OCI-M1 (cell line): ENCODE measurements at regions not wholly inside any gene's neighbourhood (a gene's known extent, or its start where the extent isn't known, plus 50 kb on each side); places are given as distances from the start of the nearest gene placed in this dataset.

Experiments used
- DNase-seq: peaks from one replicate; lab custom pipeline; 2025; lab: John Stamatoyannopoulos, UW

DNA sequence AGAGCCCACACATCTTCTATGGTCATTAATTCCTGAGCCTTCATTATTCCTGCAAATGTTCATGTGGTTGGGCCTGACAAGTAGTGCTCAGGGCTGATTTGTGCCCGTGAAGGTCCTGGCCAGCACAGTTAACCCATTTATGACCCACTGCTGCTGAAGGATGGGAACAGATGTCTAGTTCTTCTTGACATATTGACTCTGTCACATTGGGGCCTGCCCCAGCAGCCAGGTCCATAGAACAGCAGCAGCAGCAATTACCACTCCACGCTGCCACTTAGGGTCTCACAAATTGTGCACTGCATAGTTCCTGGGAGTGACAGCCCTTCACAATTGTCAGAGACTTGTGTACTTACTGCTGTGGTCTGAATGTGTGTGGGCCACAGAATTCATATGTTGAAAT is 442.3 kb upstream of the RGPD4 start:
- no peak for DNase-seq

DNA sequence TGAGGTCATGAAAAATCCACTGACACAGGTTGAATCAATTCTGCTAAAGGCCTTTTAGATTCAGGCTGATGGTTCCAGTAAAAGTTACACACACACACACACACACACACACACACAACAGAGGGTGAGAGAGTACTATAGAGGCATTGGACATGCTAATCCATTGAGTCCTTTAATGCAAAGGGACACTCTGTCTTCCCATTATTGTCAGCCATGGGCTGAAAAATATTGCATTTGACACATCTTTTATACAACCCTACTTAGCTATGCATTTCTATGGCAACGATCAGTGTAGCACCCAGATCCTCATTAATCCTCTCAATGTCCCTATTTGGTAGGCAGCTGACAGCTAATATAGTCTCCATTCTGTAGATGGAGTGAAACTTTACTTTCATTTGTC is 440.8 kb upstream of the RGPD4 start:
- no peak for DNase-seq

DNA sequence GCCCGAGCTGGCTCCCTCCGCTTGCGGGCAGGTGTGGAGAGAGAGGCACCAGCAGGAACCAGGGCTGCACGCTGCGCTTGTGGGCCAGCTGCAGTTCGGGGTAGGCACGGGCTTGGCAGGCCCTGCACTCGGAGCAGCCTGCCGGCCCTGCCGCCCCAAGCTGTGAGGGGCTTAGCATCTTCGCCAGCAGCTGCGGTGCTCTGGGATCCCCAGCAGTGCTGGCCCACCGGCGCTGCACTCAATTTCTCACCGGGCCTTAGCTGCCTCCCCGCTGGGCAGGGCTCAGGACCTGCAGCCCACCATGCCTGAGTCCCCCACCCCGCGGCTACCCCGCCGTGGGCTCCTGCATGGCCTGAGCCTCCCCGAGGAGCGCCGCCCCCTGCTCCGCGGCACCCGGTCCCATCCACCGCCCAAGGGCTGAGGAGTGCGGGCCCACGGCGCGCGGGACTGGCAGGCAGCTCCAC is 434.4 kb upstream of the RGPD4 start:
- no peak for DNase-seq

DNA sequence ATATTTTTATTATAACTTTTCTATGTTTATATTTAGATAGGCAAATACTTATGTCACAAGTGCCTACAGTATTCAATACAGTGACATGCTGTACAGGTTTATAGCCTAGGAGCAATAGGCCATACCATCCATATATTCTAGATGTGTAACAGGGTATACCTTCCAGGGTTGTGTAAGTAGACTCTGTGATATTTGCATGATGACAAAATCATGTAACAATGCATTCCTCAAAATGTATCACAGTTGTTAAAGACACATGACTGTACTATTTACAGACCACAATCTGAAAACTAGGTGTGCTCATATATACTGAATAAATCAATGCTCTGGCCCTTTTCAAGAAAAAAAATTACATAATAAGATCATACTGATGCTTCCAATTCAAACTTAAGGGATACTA is 433.2 kb upstream of the RGPD4 start:
- DNase-seq, result no peak

DNA sequence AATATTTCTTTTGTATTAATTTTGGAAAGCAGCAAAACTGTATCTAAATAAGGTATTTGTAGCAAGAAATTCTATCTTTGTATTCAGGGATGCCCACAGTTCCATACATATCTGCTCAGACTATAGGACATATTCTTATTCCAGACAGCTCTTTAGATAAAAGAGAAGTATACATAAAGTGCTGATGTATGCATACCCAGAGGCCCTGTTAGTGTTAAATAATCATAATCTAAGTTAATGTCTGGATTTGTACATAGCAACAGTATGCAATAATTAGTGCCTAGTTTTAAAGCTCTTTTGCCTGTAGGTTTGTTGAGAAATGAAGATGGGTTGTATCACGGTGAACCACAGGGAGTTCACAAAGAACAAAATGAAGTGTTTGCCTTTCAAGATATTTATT is 428.0 kb upstream of the RGPD4 start:
- no peak for DNase-seq

DNA sequence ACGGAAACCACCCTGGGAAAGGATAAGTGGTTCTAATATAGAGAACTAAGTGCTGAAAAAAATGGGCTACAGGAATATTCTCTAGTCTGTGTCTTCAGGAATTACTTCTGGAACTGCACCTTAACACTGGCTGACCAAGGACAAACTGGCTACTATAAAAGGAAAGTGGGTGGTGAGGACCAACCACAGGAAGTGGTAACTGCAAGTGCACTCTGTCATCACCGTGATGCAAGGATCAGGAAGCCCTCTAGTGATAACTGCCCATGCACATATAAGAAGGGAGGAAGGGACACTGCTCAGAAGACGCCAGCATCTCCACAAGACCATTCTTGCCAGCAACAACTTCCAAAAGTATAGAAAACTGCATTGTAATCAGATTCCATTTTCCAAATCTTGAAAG is 424.4 kb upstream of the RGPD4 start:
- DNase-seq, result peak; percentile 36

DNA sequence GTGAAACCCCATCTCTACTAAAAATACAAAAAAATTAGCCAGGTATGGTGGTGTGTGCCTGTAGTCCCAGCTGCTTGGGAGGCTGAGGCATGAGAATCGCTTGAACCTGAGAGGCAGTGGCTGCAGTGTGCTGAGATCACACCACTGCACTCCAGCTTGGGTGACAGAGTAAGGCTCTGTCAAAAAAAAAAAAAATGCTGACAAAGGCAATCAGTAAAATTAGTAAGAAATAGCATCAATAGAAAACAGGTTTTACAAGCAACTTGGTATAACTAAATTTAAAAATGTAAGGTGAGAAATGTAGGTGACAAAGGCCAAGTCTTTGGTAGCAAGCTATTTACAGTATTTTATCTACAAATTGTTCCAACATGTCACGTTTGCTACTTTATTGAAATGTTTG is 421.4 kb upstream of the RGPD4 start:
- no peak for DNase-seq

DNA sequence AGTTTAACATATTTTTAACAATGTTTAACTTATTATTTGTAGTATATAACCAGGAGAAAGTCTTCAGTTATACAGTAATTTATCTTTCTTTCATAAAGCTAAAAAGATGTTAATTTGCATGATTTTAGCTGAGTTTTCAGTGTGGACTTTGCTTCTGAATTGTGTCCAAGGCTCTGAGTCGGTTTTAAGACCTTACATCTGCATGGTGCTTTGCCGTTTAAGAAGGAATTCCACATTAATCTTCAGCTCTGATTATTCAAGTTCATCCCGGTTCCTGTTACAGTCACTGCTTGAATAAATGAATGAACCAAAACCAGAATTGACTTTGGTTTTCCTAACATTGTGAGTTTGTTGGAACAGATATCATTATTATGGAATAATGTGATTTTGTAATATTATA is 419.7 kb upstream of the RGPD4 start:
- no peak for DNase-seq

DNA sequence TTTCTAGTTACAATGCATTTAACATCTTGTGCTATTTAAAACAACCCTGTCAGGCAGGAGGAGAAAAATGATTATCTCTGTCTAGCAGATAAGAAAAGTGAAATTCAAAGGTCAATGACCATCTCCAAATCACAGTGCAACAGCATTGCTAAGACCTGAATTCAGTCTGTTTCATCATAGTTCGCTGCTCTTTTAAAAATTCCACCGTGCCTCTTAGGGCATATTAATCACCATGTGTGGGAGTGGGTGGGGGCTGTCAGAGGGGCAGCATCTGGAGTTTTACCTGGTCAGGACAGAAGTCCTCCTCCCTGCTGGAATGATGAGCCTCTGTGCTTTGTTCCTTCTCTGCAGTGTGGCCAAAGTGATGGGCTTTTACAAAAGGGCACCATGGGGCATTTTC is 418.7 kb upstream of the RGPD4 start:
- no peak for DNase-seq

DNA sequence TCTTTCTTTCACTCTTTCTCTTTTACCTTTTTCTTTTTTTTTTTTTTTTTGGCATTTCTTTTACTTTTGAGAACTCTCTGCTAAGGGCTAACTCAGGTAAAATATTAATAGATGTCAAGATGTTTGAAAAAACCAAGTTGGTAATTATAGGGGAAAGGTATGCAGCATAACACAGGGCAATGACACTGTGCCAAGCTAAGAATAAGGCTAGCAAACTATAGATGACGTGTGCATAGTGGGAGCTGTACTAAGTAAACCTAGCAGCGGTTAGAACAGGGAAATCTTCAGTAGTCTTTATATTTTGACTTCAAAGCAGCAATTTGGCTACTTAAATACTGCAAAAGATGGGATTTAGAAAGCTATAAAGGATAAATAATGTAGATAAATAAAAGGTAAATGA is 415.4 kb upstream of the RGPD4 start:
- DNase-seq, result no peak

DNA sequence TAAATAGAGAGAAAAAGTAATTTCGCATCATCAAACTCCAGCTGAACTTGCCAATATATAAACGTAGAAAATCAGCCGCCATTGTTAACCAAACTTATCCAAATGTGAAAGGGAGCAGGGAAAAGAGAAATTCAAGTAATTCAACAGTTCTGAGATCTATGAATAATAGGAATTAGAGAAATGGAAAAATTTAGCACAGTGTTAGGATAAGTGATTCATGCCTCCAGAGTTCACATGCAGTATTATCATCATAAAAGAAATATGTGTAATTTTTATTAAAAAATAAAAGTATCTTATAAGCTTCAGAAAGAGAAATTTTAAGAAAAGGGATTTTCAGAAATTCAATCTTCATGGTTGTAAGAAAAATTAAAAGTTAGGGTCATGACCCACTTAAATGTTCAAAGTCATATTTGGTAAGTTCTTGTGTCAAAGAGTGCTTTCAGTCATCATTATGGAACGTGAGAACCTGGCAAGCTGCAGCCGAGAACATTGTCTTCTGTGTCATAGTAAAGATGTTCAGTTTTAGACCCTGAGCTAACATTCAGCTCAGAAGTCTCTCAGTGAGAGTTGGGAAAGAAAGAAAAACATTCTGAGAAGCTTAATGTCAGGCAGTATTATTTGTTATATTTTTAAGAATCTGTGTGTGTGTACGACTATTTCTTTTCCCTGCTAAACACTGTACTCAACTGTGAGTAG is 414.3 kb upstream of the RGPD4 start:
- DNase-seq, result no peak

DNA sequence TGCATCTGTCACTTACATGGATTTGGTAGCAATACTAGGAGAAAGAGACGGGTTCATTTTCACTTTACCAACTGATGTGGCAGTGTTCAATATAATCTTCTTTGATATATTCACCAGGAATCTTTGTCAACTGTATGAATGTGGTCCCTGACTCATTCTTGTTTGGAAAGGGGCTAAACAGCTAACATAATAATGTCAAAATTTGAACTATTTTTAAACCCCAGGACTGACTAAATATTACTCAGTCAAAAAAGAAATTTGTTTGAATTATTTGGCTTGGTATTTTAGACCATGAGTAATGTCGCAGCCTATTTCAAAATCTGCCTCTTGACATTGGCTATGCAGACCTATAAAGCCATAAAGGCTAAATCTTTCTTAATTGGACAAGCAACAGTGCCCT is 413.7 kb upstream of the RGPD4 start:
- DNase-seq, result no peak

DNA sequence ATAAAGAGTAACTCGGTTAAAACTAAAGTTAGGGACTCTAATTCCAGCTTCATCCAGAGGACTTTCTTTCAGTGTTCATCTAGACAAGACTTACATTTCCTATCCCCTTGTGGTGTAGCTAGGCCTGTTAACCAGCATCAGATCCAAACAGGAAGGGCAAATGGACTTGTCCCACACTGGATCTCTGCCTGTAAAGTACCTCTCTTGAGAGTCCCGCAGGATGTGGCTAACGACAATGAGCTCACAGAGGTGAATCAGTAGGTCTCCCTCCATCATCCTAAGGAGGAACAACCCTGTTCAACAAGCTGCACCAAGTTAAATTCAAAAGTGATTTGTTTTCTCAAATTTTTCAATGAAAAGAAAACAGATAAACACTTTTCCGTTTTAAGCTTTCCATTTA is 412.3 kb upstream of the RGPD4 start:
- DNase-seq, result no peak

DNA sequence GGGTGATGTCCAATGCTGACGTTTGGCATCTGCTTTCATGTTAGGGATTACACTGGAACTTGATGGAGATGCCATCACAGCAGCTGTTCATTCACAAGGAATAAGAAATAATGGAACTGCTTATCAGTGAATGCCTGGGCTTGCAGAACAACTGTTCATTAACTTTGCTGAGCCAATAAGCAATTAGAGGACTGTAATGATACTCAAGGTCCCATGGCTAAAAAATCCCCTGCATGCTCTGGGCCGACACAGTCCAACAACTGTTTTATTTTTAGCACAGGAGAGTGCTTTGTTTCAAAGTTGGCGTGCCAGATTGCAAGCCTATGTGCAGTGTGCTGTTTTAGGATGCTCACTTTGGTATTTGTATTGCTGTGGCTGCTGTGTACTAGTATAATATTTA is 408.0 kb upstream of the RGPD4 start:
- no peak for DNase-seq

DNA sequence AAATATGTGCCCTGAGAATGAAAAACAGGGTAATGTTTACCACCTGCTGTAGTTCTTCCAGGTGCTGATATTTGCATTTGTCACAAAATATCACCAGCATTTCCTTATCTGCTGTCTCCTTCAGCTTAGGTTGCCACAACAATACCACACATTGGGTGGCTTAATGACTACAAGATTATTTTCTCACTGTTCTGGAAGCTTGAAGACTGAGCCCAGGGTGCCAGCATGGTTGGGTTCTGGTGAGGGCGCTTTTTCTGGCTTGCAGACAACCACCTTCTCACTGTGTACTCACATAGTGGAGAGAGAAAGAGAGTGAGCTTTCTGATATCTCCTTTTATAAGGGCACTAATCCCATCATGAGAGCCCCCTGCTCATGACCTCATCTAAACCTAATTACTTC is 407.5 kb upstream of the RGPD4 start:
- DNase-seq, result no peak

DNA sequence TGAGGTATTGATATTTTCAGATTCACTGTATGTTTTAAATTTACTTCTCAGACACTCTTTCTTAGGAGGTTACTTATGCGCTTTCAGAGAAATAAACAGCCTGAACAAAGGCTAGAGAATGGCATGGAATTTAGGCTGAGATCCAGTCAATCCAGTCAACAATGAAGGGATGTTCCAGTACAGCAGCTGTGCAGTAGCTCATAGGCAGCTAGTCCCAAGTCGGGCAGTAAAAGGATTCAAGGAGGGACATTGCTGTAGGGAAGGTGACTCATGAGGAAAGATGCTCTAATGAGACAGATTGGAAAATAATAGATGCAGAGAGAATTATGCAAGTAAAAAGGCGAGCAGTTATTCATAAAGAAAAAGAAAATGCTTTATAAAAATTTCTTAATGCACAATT is 397.9 kb upstream of the RGPD4 start:
- no peak for DNase-seq

DNA sequence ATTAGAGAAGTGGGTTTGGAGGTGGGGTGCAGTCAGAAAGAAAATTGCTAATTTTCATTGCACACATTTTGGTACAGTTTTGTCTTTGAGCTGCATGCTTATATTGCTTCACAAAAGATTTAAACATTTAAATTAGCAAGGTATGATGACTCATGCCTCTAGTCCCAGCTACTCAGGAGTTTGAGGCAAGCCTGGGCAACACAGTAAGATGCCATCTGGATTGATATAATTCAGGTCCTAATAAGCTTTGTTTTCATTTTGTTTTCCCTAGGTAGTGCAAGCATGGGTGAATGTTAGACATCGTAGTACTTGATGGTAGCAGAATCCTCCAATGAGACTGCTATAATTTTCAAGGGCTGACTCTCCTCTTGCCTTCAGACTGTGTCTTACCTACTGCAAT is 396.7 kb upstream of the RGPD4 start:
- DNase-seq, result no peak

DNA sequence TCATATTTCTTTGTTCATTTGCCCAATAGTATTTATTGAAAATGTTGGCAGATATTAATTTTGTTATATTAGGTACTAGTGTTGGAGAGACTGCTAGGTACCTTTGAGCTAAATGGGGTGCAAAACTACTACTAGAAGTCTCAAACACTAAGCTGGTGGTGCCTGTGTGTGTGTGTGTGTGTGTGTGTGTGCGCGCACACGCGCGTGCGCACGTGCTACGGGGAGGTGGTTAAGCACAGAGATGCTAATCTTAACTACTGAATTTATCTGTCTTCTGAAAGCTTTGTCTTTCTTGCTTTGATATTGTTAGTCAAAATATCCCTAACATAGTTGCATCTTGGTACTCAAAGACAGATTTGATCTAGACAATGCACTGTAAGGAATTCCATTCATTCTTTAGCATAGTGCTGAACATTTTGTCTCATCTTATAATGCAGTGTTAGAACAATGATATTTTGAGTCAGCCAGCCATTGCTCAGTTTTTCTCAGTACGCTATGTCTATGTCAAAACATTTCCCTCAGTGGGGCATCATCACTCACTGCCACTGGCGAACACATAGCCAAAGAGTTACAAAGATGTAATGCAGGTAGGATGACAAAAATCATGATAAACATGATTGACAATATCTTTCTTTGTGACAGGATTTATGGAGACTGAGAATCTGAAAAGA is 396.0 kb upstream of the RGPD4 start:
- DNase-seq, result no peak

DNA sequence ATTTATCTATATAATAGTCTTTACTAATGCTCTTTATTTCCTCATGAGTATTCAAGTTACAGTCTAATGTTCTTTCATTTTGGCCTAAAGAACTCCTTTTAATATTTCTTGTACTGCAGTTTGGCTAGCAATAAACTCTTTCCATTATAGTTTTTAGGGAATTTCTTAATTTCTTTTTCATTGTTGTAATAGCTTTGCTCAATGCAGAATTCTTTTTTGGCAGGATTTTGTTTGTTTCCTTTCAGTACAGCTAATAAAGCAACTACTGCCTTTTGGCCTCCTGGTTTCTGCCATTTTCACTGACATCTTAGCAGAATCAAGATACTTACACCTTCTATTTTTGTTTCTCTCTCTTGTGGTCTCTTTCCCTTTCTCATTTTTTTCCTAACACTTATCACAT is 390.4 kb upstream of the RGPD4 start:
- DNase-seq, result no peak

DNA sequence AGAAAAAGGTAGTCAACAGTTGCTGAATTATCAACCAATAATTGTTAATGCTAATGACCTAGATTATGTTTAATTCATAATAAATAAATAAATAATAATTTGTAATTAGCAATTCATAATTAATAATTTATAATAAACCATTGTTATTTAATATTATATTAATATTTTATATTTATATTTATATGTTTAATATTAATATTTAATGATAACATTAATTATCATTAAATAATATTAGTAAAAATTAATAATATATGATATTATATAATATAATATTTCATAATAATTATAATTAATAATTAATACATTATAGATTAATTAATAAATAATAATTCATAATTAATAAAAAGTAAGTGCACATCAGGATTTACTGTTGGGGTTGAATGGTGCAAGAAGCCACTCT is 389.4 kb upstream of the RGPD4 start:
- DNase-seq, result no peak

DNA sequence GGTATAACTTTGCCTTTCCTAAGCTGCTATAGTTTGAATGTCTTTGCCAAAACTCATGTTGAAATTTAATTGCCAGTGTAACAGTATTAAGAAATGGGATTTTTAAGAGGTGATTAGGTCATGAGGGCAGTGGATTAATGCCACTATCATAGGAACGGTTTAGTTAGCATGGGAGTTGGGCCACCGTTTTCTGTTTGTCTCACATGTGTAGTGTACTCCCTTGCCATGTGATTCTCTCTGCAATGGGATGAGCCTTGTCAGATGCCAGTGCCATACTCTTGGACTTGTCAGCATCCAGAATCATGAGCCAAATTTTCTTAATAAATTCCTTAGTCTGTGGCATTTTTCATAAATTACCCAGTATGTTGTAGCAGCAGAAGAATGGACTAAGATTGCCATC is 388.9 kb upstream of the RGPD4 start:
- no peak for DNase-seq

DNA sequence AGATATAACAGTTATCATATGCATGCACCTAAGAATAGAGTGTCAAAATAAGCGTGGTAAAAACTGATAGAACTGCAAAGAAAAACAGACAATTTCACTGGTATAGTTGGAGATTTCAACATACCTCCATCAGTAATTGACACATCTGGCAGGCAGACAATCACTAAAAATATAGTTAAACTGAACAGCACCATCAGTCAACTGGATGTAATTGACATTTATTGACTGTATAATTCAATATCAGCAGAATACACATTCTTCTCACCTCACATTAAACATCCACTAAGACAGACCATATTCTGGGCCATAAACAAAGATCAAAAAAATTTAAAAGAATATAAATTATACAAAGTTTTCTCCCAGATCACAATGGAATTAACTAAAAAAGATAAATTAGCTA is 378.5 kb upstream of the RGPD4 start:
- DNase-seq, result no peak

DNA sequence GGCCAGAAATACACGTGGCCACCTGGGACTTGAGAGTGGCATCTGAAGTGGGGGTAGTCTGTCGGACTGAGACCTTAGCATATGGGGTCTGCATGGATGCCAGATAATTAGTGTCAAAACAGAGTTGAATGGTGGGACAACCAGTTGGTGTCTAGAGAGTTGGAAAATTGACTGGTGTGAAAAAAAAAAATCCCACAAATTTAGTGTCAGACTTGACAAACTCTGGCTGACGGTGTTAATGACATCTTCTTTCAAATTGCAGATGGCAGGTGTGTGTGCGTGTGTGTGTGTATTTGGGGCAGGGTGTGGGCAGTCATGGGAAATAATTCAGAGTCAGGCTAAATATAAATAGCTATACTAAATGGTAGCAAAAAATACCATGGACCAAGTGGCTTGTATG is 365.4 kb upstream of the RGPD4 start:
- no peak for DNase-seq

DNA sequence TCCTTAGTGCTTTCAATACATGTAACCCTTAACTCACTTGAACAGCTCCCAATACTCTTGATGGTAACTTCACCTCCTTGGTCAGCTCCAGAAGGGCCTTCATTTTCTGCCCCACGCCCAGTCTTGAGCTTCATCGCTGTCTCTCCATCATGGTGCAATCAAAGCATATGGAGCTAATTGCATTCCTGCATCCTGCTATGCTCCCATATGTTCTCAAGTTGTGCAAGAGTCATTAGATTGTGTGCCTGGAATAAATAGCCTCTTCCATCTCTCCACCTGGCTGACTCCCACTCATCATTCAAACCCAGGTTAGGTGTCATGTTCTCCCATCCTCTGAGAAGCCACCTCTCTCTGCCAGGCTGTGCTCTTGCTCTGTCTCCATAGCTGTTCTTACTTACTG is 364.5 kb upstream of the RGPD4 start:
- no peak for DNase-seq
